Neural cell (in vitro differentiated cells): ENCODE measurements at regions not wholly inside any gene's neighbourhood (a gene's known extent, or its start where the extent isn't known, plus 50 kb on each side); places are given as distances from the start of the nearest gene placed in this dataset.

ENCODE experiments used
- H2AFZ ChIP-seq: fragments of 200-600, 300-800 bp; sonication (generic), shearing (Covaris generic); 2 replicates; pipeline ENCODE4 v1.6.0; 2014; ENCODE audit warnings: low read depth, mild to moderate bottlenecking, antibody characterized with exemption, low read length, moderate library complexity
- H3F3A ChIP-seq: fragments of 200-600 bp; shearing (Covaris generic); 2 replicates; pipeline ENCODE4 v1.6.1; 2016; ENCODE audit warnings: mild to moderate bottlenecking, moderate library complexity, mixed read lengths, antibody characterized with exemption, low read length; ENCODE audit not compliant: insufficient read depth, poor library complexity, severe bottlenecking
- H3K27ac ChIP-seq: fragments of 200-600, 300-800 bp; sonication (generic), shearing (Covaris generic); 2 replicates; pipeline ENCODE4 v1.5.1; 2014; ENCODE audit warnings: mild to moderate bottlenecking, low read length, moderate library complexity
- H3K27me3 ChIP-seq: fragments of 300-800, 200-600 bp; sonication (generic), shearing (Covaris generic); 2 replicates; pipeline ENCODE4 v1.6.0; 2014; ENCODE audit warnings: mild to moderate bottlenecking, low read depth, low read length, moderate library complexity; ENCODE audit not compliant: insufficient read depth
- H3K36me3 ChIP-seq: fragments of 300-800, 200-600 bp; sonication (generic), shearing (Covaris generic); 2 replicates; pipeline ENCODE4 v1.5.1; 2014; ENCODE audit warnings: mild to moderate bottlenecking, antibody characterized with exemption, low read length, moderate library complexity; ENCODE audit not compliant: insufficient read depth
- H3K4me2 ChIP-seq: fragments of 300-800, 200-600 bp; sonication (generic), shearing (Covaris generic); 2 replicates; pipeline ENCODE4 v1.6.0; 2014; ENCODE audit warnings: mild to moderate bottlenecking, low read length
- H3K4me3 ChIP-seq: fragments of 300-800, 200-600 bp; sonication (generic), shearing (Covaris generic); 2 replicates; pipeline ENCODE4 v1.5.1; 2014; ENCODE audit warnings: mild to moderate bottlenecking, low read length, moderate library complexity
- H3K79me2 ChIP-seq: fragments of 200-600 bp; shearing (Covaris generic); replicated peaks from 2 replicates; pipeline ENCODE4 v1.6.0; 2014; ENCODE audit warnings: mild to moderate bottlenecking, low read length, moderate library complexity; ENCODE audit not compliant: insufficient read depth
- H3K9ac ChIP-seq: fragments of 300-800, 200-600 bp; sonication (generic), shearing (Covaris generic); 2 replicates; pipeline ENCODE4 v1.6.1; 2016; ENCODE audit warnings: mild to moderate bottlenecking, low read length, mixed read lengths
- H3K9me2 ChIP-seq: fragments of 200-600 bp; shearing (Covaris generic); 2 replicates; pipeline ENCODE4 v1.6.1; 2016; ENCODE audit warnings: mild to moderate bottlenecking, low read length, mixed read lengths; ENCODE audit not compliant: insufficient read depth
- H3K9me3 ChIP-seq: fragments of 200-600, 300-800 bp; sonication (generic), shearing (Covaris generic); 2 replicates; pipeline ENCODE4 v1.6.1; 2016; ENCODE audit warnings: mild to moderate bottlenecking, mixed run types, low read length, moderate library complexity, mixed read lengths
- H4K20me1 ChIP-seq: fragments of 200-600 bp; shearing (Covaris generic); 2 replicates; pipeline ENCODE4 v1.6.1; 2016; ENCODE audit warnings: mild to moderate bottlenecking, mixed run types; ENCODE audit not compliant: insufficient read depth
- CTCF ChIP-seq: fragments of 450-650 bp; IDR thresholded peaks from 2 replicates; pipeline ENCODE4 v1.5.1; 2014; ENCODE audit warnings: antibody characterized with exemption, mild to moderate bottlenecking, moderate library complexity; ENCODE audit not compliant: poor library complexity, severe bottlenecking
- EP300 ChIP-seq: fragments of 450-650 bp; conservative IDR thresholded peaks from 2 replicates; pipeline ENCODE4 v1.6.1; 2014; ENCODE audit warnings: antibody characterized with exemption, mild to moderate bottlenecking, moderate library complexity; ENCODE audit not compliant: poor library complexity, severe bottlenecking
- EZH2 ChIP-seq: fragments of 200-600, 300-800 bp; shearing (Covaris generic), sonication (generic); IDR thresholded peaks from 2 replicates; pipeline ENCODE4 v1.6.1; 2014; ENCODE audit warnings: antibody characterized with exemption, low read length, borderline replicate concordance, mild to moderate bottlenecking; ENCODE audit not compliant: insufficient read depth, poor library complexity, severe bottlenecking
- MXI1 ChIP-seq: fragments of 450-650 bp; conservative IDR thresholded peaks from 2 replicates; pipeline ENCODE4 v1.6.1; 2014; ENCODE audit warnings: antibody characterized with exemption, mild to moderate bottlenecking; ENCODE audit not compliant: poor library complexity, severe bottlenecking
- POLR2AphosphoS5 ChIP-seq: IDR thresholded peaks from 2 replicates; pipeline ENCODE4 v1.6.1; 2012
- RAD21 ChIP-seq: fragments of 450-650 bp; conservative IDR thresholded peaks from 2 replicates; pipeline ENCODE4 v1.6.1; 2014; ENCODE audit warnings: antibody characterized with exemption, mild to moderate bottlenecking, moderate library complexity
- SMC3 ChIP-seq: fragments of 450-650 bp; conservative IDR thresholded peaks from 2 replicates; pipeline ENCODE4 v1.6.1; 2014; ENCODE audit warnings: antibody characterized with exemption, mild to moderate bottlenecking, moderate library complexity; ENCODE audit not compliant: poor library complexity
- TAF1 ChIP-seq: IDR thresholded peaks from 2 replicates; pipeline ENCODE4 v1.6.1; 2012; ENCODE audit warnings: low read depth
- TF ChIP-seq, protein P1 (sequence below): IDR thresholded peaks from 2 replicates; pipeline ENCODE4 v1.6.1; 2012; ENCODE audit warnings: borderline replicate concordance

DNA sequence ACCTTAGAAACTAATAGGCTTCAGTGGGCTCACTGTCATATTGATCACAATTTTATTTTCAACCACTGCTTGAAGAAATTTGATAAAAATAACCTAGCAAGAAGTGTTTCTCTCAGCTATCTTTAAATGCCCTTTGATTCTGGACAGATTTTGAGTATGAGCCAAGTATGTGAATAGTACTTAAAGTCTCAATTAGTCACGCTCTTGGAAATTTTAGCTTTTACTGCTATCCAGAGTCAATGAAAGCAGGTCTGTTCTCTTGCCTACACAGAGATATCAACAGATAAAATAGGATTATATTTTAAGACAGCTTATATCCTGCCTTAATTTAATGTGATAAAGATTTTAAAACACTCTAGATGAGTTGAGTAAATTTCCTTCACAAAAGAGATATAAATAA lies 337.3 kb downstream of the CBLN2 start:
- no peak overlapping the region for H3K27ac ChIP-seq
- H3K27me3 ChIP-seq, result no peaks in the 10 kb centered on the region
- H3K4me2 ChIP-seq, result no peak overlapping the region
- H3K9ac ChIP-seq, result no peak overlapping the region
- no peaks in the 10 kb centered on the region for H3K9me2 ChIP-seq
- H3K4me3 ChIP-seq, result no peak overlapping the region
- no peaks in the 10 kb centered on the region for H3K9me3 ChIP-seq
- no peaks in the 10 kb centered on the region for H3F3A ChIP-seq
- H3K36me3 ChIP-seq, result no peaks in the 10 kb centered on the region
- no peaks in the 10 kb centered on the region for H3K79me2 ChIP-seq
- no peak for TF ChIP-seq EZH2
- TF ChIP-seq SMC3, result no peak
- TF ChIP-seq RAD21, result no peak
- no peak for TF ChIP-seq TAF1
- no peak for TF ChIP-seq POLR2AphosphoS5
- TF ChIP-seq, protein P1, sequence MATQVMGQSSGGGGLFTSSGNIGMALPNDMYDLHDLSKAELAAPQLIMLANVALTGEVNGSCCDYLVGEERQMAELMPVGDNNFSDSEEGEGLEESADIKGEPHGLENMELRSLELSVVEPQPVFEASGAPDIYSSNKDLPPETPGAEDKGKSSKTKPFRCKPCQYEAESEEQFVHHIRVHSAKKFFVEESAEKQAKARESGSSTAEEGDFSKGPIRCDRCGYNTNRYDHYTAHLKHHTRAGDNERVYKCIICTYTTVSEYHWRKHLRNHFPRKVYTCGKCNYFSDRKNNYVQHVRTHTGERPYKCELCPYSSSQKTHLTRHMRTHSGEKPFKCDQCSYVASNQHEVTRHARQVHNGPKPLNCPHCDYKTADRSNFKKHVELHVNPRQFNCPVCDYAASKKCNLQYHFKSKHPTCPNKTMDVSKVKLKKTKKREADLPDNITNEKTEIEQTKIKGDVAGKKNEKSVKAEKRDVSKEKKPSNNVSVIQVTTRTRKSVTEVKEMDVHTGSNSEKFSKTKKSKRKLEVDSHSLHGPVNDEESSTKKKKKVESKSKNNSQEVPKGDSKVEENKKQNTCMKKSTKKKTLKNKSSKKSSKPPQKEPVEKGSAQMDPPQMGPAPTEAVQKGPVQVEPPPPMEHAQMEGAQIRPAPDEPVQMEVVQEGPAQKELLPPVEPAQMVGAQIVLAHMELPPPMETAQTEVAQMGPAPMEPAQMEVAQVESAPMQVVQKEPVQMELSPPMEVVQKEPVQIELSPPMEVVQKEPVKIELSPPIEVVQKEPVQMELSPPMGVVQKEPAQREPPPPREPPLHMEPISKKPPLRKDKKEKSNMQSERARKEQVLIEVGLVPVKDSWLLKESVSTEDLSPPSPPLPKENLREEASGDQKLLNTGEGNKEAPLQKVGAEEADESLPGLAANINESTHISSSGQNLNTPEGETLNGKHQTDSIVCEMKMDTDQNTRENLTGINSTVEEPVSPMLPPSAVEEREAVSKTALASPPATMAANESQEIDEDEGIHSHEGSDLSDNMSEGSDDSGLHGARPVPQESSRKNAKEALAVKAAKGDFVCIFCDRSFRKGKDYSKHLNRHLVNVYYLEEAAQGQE, result no peak
- TF ChIP-seq MXI1, result no peak
- TF ChIP-seq CTCF, result no peak
- no peak for TF ChIP-seq EP300
- H4K20me1 ChIP-seq, result no peaks in the 10 kb centered on the region
- H2AFZ ChIP-seq, result no peak overlapping the region

GRCh38 chr18:72201032-72201431 lies 343.1 kb downstream of the CBLN2 start:
- Histone ChIP-seq H3K36me3 (no peaks in the 10 kb centered on the region), H4K20me1 (no peaks in the 10 kb centered on the region), H3K79me2 (no peaks in the 10 kb centered on the region), H3F3A (no peaks in the 10 kb centered on the region), H3K27me3 (no peaks in the 10 kb centered on the region), H3K9me3 (no peaks in the 10 kb centered on the region), H3K27ac (no peak overlapping the region), H3K9ac (no peak overlapping the region), H3K9me2 (no peaks in the 10 kb centered on the region), H3K4me2 (no peak overlapping the region), H2AFZ (no peak overlapping the region), H3K4me3 (no peak overlapping the region)
- TF ChIP-seq, protein P1, result no peak
- TF ChIP-seq RAD21 (no peak), POLR2AphosphoS5 (no peak), EZH2 (no peak), CTCF (no peak), MXI1 (no peak)
